GM06990 (cell line): ENCODE measurements at regions not wholly inside any gene's neighbourhood (a gene's known extent, or its start where the extent isn't known, plus 50 kb on each side); places are given as distances from the start of the nearest gene placed in this dataset.
"Not testable (repeated sequence)": the region's sequence is repeated elsewhere in the genome, so short reads cannot be mapped to it uniquely, and the experiment has no call there.

Experiments used
- DNase-seq: peaks from one replicate; pipeline ENCODE4 v3.0.0-alpha.2; 2011; ENCODE audit not compliant: insufficient read length; ENCODE audit errors: extremely low read depth
- H3K27me3 ChIP-seq: replicated peaks from 2 replicates; pipeline ENCODE4 v1.6.0; 2011; ENCODE audit warnings: low read length; ENCODE audit not compliant: control insufficient read depth, insufficient read depth
- H3K36me3 ChIP-seq: 2 replicates; pipeline ENCODE4 v1.5.1; 2011; ENCODE audit warnings: low read length; ENCODE audit not compliant: control insufficient read depth, insufficient read depth
- H3K4me3 ChIP-seq: replicated peaks from 2 replicates; pipeline ENCODE4 v1.5.1; 2011; ENCODE audit warnings: low read depth, mild to moderate bottlenecking, control low read depth, low read length
- TF ChIP-seq, protein P1 (sequence below): IDR thresholded peaks from 2 replicates; pipeline ENCODE4 v1.5.1; 2011; ENCODE audit warnings: low read length, control low read depth, mild to moderate bottlenecking, inconsistent platforms; ENCODE audit not compliant: insufficient read depth, poor library complexity, severe bottlenecking

DNA sequence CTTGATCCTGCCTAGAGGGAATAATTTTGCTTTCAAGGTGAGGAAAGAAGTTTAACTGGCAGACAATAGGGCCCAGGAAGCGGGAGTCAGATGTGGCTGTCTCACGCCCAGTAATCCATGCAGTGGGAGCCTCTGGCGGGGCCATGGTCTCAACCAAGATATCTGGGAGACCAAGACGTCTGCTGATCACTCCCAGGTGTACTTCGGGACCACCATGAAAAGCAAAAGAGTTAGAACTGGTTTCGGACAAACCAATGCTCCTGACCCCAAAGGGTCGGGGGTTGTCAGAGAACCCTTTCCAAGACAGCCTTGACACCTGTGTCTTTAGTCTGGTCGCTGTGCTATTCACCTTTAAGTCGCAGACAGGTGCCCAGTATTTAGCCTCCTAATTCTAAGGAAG lies 256.9 kb upstream of the MBL2 start:
- Histone ChIP-seq H3K4me3 (no peak overlapping the region), H3K27me3 (no peaks in the 10 kb centered on the region), H3K36me3 (no peaks in the 10 kb centered on the region)
- TF ChIP-seq, protein P1, sequence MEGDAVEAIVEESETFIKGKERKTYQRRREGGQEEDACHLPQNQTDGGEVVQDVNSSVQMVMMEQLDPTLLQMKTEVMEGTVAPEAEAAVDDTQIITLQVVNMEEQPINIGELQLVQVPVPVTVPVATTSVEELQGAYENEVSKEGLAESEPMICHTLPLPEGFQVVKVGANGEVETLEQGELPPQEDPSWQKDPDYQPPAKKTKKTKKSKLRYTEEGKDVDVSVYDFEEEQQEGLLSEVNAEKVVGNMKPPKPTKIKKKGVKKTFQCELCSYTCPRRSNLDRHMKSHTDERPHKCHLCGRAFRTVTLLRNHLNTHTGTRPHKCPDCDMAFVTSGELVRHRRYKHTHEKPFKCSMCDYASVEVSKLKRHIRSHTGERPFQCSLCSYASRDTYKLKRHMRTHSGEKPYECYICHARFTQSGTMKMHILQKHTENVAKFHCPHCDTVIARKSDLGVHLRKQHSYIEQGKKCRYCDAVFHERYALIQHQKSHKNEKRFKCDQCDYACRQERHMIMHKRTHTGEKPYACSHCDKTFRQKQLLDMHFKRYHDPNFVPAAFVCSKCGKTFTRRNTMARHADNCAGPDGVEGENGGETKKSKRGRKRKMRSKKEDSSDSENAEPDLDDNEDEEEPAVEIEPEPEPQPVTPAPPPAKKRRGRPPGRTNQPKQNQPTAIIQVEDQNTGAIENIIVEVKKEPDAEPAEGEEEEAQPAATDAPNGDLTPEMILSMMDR: no peak
- no peak for DNase-seq

DNA sequence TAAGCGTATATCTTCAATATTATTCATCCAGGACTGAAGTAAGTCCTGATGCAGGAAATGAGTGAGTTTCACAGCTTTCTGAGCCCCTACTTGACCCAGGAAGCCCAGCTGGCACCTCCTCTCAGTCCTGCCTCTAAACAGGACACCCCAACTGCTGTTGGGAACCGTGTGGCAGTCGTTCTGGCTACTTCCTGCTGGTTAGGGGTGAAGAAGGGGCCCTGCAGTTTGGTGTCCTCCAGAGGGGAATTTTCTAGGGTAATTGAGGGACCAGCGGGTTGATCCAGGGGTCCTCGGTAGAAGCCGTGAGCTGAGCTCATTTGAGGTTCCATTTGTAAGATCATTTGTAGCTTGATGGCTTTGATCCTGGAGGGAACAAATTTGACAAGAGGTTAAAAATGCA lies 253.2 kb upstream of the MBL2 start:
- H3K36me3 ChIP-seq, H3K27me3 ChIP-seq, DNase-seq, H3K4me3 ChIP-seq: not testable (repeated sequence)

DNA sequence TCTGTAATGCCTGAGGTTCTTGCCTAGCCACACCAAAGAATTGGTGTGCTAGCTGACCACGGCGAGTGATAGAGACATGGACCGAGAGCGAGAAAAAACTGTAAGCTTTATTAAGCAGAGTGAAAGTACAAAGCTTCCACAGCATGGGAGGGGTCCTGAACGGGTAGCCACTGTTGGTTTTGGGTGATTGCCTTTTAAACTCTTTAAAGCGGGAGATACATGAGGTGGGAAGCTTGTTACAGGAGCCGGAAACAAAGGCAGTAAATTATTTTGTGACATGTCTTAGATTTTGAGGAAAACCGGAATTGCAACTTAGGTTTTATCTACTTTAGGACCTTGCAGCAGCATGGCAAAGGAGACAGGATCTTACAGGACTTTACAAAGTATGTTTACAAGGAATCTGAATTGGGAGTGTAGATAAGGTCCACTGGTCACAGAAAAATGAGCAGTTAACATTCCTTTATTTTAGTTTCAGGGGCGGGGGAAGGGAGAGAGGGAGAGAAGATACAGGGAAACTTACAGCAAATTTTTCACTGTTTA lies 252.7 kb upstream of the MBL2 start:
- TF ChIP-seq, protein P1: no peak
- no peak for DNase-seq
- Histone ChIP-seq H3K4me3 (no peak overlapping the region; the same call in 1 of the 2 replicates), H3K36me3 (no peaks in the 10 kb centered on the region), H3K27me3 (no peaks in the 10 kb centered on the region)

DNA sequence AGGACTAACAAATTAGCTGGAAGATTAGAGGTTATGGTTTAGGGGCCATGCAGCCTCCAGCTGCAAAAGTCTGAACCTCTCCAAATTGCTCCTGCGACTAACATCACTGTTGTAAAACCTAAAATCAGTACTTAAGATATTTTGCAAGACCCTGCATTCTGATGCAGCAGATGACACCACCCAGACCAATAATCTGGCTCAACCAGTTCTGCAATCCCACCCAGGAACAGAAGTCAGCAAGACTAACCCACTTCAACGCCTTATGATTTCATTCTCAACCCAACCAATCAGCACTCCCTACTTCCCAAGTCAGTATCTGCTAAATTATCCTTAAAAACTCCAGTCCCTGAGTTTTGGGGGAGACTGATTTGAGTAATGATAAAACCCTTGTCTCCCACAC lies 250.8 kb upstream of the MBL2 start:
- TF ChIP-seq, protein P1: no peak
- Histone ChIP-seq H3K4me3 (no peak overlapping the region), H3K27me3 (no peaks in the 10 kb centered on the region), H3K36me3 (no peaks in the 10 kb centered on the region)
- no peak for DNase-seq

DNA sequence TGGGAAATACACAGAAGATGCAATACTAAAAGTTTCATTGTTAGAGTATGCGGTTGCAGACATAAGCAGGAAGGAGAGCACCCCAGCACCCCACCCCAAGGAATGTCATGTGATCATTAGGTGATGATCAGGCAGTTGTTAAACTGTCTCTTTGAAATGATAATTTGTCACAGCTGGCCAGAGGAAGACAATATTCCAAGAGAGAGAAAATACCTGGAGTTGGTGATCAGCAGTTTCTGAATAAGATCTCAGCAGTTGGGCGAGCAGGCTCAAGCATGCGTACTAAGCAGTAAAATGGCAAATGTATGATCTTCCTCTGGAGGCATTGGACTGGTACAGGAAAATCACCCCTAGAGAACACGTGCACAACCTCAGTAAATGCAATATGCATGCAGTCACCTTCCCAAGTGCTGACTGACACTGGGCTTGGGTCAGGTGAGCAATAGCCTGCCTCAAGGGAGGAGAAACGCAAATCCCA lies 250.1 kb upstream of the MBL2 start:
- no peak for DNase-seq
- no peaks in the 10 kb centered on the region for H3K27me3 ChIP-seq
- no peak overlapping the region for H3K4me3 ChIP-seq
- TF ChIP-seq, protein P1: no peak
- no peaks in the 10 kb centered on the region for H3K36me3 ChIP-seq

DNA sequence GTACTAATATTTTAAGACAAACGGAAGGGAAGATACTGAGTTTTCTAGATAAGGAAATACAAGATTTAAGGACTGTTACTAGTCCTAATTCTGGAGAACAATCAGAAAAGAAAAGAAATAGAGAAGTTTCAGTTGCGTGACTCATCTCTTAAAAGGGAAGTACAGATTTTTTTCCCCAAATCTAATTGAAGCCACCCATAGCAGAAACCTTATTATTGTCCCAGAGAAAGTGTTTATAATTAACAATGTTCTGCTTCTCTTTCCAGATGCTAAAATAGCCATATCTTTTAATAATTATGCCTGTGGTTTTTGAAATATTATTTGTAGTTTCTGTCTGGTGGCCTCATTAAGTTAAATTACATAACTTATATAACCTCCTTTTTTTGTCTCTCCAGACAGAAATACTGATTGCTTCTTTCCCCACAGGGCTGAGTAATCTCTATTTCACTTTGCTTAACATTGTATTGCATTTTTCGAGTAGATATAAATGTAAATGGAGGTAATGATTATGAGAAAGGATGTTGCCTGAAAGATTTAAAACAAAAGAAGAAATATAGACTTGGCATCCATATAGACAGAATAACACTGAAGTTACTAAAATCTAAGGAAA lies 240.7 kb upstream of the MBL2 start:
- DNase-seq: no peak
- TF ChIP-seq, protein P1: no peak
- no peaks in the 10 kb centered on the region for H3K27me3 ChIP-seq
- H3K36me3 ChIP-seq: no peaks in the 10 kb centered on the region
- H3K4me3 ChIP-seq: no peak overlapping the region
